ENCODE measurements at regions not wholly inside any gene's neighbourhood (a gene's known extent, or its start where the extent isn't known, plus 50 kb on each side); places are given as distances from the start of the nearest gene placed in this dataset.

- WGBS, result 29% methylated on average over 7 of the region's 7 CpGs
- intact Hi-C loops (cut with DNase I), result loop anchor here in 2 of 4 donors (5.0 to 10.0 kb wide), 2 partner anchors 96 to 99 kb away; no protein-coding TSS in a partner anchor
- Histone ChIP-seq H3K27ac (ENCODE audit: low read length) (no peak overlapping the region), H3K9me3 (ENCODE audit: control insufficient read depth, low read length) (no peaks in the 10 kb centered on the region), H3K4me1 (ENCODE audit: control insufficient read depth, insufficient read depth, low read length) (no peaks in the 10 kb centered on the region), H3K4me3 (ENCODE audit: low read length) (no peak overlapping the region), H3K27me3 (ENCODE audit: control insufficient read depth, insufficient read depth) (no peaks in the 10 kb centered on the region)
- ATAC-seq (peak; percentile 94 to 95), DNase-seq (peak; percentile 67 to 83 (median 82))
Measured at GRCh38 chr10:46228563-46229071, 58.2 kb upstream of the ANTXRL start.

- Histone ChIP-seq H3K9me3 (ENCODE audit: control insufficient read depth, low read length) (no peaks in the 10 kb centered on the region), H3K4me1 (ENCODE audit: control insufficient read depth, insufficient read depth, low read length) (no peaks in the 10 kb centered on the region), H3K27me3 (ENCODE audit: control insufficient read depth, insufficient read depth) (no peaks in the 10 kb centered on the region), H3K27ac (ENCODE audit: low read length) (no peak overlapping the region), H3K4me3 (ENCODE audit: low read length) (no peak overlapping the region)
- intact Hi-C loops (cut with DNase I), result loop anchor here in 2 of 4 donors (5.0 to 10.0 kb wide), 2 partner anchors 96 to 98 kb away; no protein-coding TSS in a partner anchor
- DNase-seq (no peak), ATAC-seq (peak in 1 of 2 donors; percentile 8)
- 58% methylated on average over 3 of the region's 3 CpGs for WGBS
Measured at GRCh38 chr10:46229144-46229563, 57.6 kb upstream of the ANTXRL start.

- no peak overlapping the region for H3K27ac ChIP-seq (ENCODE audit: low read length)
- intact Hi-C loops (cut with DNase I), result no loop called here
- no peaks in the 10 kb centered on the region for H3K4me1 ChIP-seq (ENCODE audit: control insufficient read depth, insufficient read depth, low read length)
- 98% methylated on average over 5 of the region's 5 CpGs for WGBS
- DNase-seq, result no peak
- H3K9me3 ChIP-seq (ENCODE audit: control insufficient read depth, low read length), result no peaks in the 10 kb centered on the region
- no peaks in the 10 kb centered on the region for H3K27me3 ChIP-seq (ENCODE audit: control insufficient read depth, insufficient read depth)
- ATAC-seq, result no peak
- no peak overlapping the region for H3K4me3 ChIP-seq (ENCODE audit: low read length)
Measured at GRCh38 chr10:46230615-46231014, 56.2 kb upstream of the ANTXRL start.

GRCh38 chr10:46231087-46231486 is 55.7 kb upstream of the ANTXRL start:
- Histone ChIP-seq H3K4me1 (ENCODE audit: control insufficient read depth, insufficient read depth, low read length) (no peaks in the 10 kb centered on the region), H3K4me3 (ENCODE audit: low read length) (no peak overlapping the region), H3K9me3 (ENCODE audit: control insufficient read depth, low read length) (no peaks in the 10 kb centered on the region), H3K27me3 (ENCODE audit: control insufficient read depth, insufficient read depth) (no peaks in the 10 kb centered on the region), H3K27ac (ENCODE audit: low read length) (no peak overlapping the region)
- intact Hi-C loops (cut with DNase I), result no loop called here
- 56% methylated on average over 1 of the region's 1 CpG for WGBS
- DNase-seq, result no peak
- ATAC-seq, result no peak

GRCh38 chr10:46232084-46232483 is 54.7 kb upstream of the ANTXRL start:
- Histone ChIP-seq H3K4me1 (ENCODE audit: control insufficient read depth, insufficient read depth, low read length) (no peaks in the 10 kb centered on the region), H3K27me3 (ENCODE audit: control insufficient read depth, insufficient read depth) (no peaks in the 10 kb centered on the region), H3K9me3 (ENCODE audit: control insufficient read depth, low read length) (no peaks in the 10 kb centered on the region), H3K4me3 (ENCODE audit: low read length) (no peak overlapping the region), H3K27ac (ENCODE audit: low read length) (no peak overlapping the region)
- intact Hi-C loops (cut with DNase I), result no loop called here
- no peak for DNase-seq
- ATAC-seq, result no peak
- WGBS, result 94% methylated on average over 2 of the region's 2 CpGs

GRCh38 chr10:46232666-46233065 is 54.1 kb upstream of the ANTXRL start:
- Histone ChIP-seq H3K27ac (ENCODE audit: low read length) (no peak overlapping the region), H3K9me3 (ENCODE audit: control insufficient read depth, low read length) (no peaks in the 10 kb centered on the region), H3K4me1 (ENCODE audit: control insufficient read depth, insufficient read depth, low read length) (no peaks in the 10 kb centered on the region), H3K4me3 (ENCODE audit: low read length) (no peak overlapping the region), H3K27me3 (ENCODE audit: control insufficient read depth, insufficient read depth) (no peaks in the 10 kb centered on the region)
- no peak for DNase-seq
- no peak for ATAC-seq
- intact Hi-C loops (cut with DNase I), result no loop called here
- 85% methylated on average over 9 of the region's 9 CpGs for WGBS

GRCh38 chr10:46233181-46233580 is 53.6 kb upstream of the ANTXRL start:
- no peak for ATAC-seq
- Histone ChIP-seq H3K27ac (ENCODE audit: low read length) (no peak overlapping the region), H3K9me3 (ENCODE audit: control insufficient read depth, low read length) (no peaks in the 10 kb centered on the region), H3K4me3 (ENCODE audit: low read length) (no peak overlapping the region), H3K4me1 (ENCODE audit: control insufficient read depth, insufficient read depth, low read length) (no peaks in the 10 kb centered on the region), H3K27me3 (ENCODE audit: control insufficient read depth, insufficient read depth) (no peaks in the 10 kb centered on the region)
- intact Hi-C loops (cut with DNase I), result no loop called here
- 73% methylated on average over 3 of the region's 3 CpGs for WGBS
- no peak for DNase-seq

- DNase-seq (no peak), ATAC-seq (no peak)
- H3K4me3 ChIP-seq (ENCODE audit: low read length), result no peak overlapping the region
- H3K27ac ChIP-seq (ENCODE audit: low read length), result no peak overlapping the region
- H3K27me3 ChIP-seq (ENCODE audit: control insufficient read depth, insufficient read depth), result no peaks in the 10 kb centered on the region
- no peaks in the 10 kb centered on the region for H3K9me3 ChIP-seq (ENCODE audit: control insufficient read depth, low read length)
- intact Hi-C loops (cut with DNase I), result no loop called here
- WGBS, result 73% methylated on average over 3 of the region's 3 CpGs
- no peaks in the 10 kb centered on the region for H3K4me1 ChIP-seq (ENCODE audit: control insufficient read depth, insufficient read depth, low read length)
Measured at GRCh38 chr10:46234026-46234425, 52.8 kb upstream of the ANTXRL start.

GRCh38 chr10:46234431-46235060 is 52.3 kb upstream of the ANTXRL start:
- Histone ChIP-seq H3K27me3 (ENCODE audit: control insufficient read depth, insufficient read depth) (no peaks in the 10 kb centered on the region), H3K4me3 (ENCODE audit: low read length) (no peak overlapping the region), H3K4me1 (ENCODE audit: control insufficient read depth, insufficient read depth, low read length) (no peaks in the 10 kb centered on the region), H3K27ac (ENCODE audit: low read length) (no peak overlapping the region), H3K9me3 (ENCODE audit: control insufficient read depth, low read length) (no peaks in the 10 kb centered on the region)
- ATAC-seq (no peak), DNase-seq (no peak)
- 82% methylated on average over 10 of the region's 10 CpGs for WGBS
- intact Hi-C loops (cut with DNase I), result no loop called here

- Histone ChIP-seq H3K27ac (ENCODE audit: low read length) (no peak overlapping the region), H3K9me3 (ENCODE audit: control insufficient read depth, low read length) (no peaks in the 10 kb centered on the region), H3K4me1 (ENCODE audit: control insufficient read depth, insufficient read depth, low read length) (no peaks in the 10 kb centered on the region), H3K4me3 (ENCODE audit: low read length) (no peak overlapping the region), H3K27me3 (ENCODE audit: control insufficient read depth, insufficient read depth) (no peaks in the 10 kb centered on the region)
- WGBS, result 76% methylated on average over 5 of the region's 5 CpGs
- ATAC-seq, result no peak
- no peak for DNase-seq
- intact Hi-C loops (cut with DNase I), result no loop called here
Measured at GRCh38 chr10:46235705-46236545, 50.9 kb upstream of the ANTXRL start.

- Histone ChIP-seq H3K27ac (ENCODE audit: low read length) (no peak overlapping the region), H3K4me3 (ENCODE audit: low read length) (no peak overlapping the region), H3K4me1 (ENCODE audit: control insufficient read depth, insufficient read depth, low read length) (no peaks in the 10 kb centered on the region), H3K27me3 (ENCODE audit: control insufficient read depth, insufficient read depth) (no peaks in the 10 kb centered on the region), H3K9me3 (ENCODE audit: control insufficient read depth, low read length) (no peaks in the 10 kb centered on the region)
- DNase-seq (no peak), ATAC-seq (no peak)
- intact Hi-C loops (cut with DNase I), result no loop called here
- WGBS, result 79% methylated on average over 2 of the region's 2 CpGs
Measured at GRCh38 chr10:46236546-46236887, 50.3 kb upstream of the ANTXRL start.

Measured in right cardiac atrium (tissue), 5 donors.